ENCODE measurements at regions not wholly inside any gene's neighbourhood (a gene's known extent, or its start where the extent isn't known, plus 50 kb on each side); places are given as distances from the start of the nearest gene placed in this dataset.

GRCh38 chr15:96756146-96756545 is 425.6 kb downstream of the NR2F2 start:
- DNase-seq, result no peak

GRCh38 chr15:96756656-96757055 is 426.2 kb downstream of the NR2F2 start:
- DNase-seq, result no peak

DNA sequence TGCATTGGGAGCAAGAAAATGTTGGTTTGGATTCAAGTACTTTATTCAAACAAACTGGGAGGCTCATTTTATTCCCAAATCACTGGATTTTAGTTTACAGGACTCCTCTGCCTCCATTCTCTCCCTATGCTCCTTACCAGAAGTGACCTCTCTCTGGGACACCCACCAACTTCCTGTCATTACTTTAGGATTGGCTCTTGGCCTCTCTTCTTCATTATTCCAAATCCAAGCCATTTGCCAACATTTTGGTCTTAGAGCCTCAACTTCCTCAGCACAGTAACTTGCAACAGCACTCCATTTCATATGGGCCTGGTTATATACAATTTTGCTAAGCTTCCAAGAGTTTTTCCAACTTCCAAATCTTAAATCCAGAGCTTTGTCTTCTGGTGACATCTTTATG is 432.1 kb downstream of the NR2F2 start:
- no peak for DNase-seq

- no peak for DNase-seq
These were observed 434.0 kb downstream of the NR2F2 start for GRCh38 chr15:96764501-96764900.

DNA sequence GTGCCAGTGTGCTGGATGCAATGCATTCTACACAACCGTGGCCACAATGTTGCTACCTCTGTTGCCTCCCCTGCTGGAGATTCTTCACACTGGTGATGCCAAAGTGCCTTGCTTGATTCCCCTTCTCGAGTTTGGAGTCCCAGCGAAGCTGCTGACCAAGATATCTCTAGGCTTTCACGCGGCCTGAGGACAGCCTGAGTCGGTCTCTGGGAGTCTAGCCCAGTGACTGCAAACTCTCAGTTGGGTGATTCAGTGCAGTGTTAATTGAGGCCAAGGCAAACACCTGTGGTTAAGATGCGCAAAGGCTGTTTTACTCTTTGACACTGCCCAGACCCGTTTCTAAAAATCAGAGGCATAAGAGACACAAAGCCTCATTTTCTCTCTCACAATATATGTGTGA is 434.4 kb downstream of the NR2F2 start:
- no peak for DNase-seq

GRCh38 chr15:96766366-96766765 is 435.9 kb downstream of the NR2F2 start:
- no peak for DNase-seq

GRCh38 chr15:96767703-96768434 is 437.4 kb downstream of the NR2F2 start:
- DNase-seq, result no peak

DNA sequence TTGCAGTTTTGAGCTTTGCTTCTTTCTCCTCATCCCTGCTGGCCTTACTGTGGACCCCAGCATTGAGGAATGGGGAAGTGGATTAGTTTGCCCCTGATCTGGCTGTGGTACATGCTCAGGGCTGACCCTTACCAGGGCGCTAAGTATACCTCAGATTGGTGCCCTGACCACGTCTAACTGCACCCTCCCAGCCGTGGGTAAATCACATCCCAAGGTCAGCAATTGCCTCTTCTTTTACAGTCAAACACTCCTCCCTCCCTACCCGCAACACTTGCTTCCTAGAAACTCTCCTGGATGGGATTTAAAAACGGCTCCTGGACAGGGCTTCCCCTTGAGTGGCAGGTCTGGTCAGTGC is 437.9 kb downstream of the NR2F2 start:
- no peak for DNase-seq

GRCh38 chr15:96771035-96771434 is 440.5 kb downstream of the NR2F2 start:
- no peak for DNase-seq

- DNase-seq, result no peak
These were observed 443.7 kb downstream of the NR2F2 start for GRCh38 chr15:96774216-96774615.

DNA sequence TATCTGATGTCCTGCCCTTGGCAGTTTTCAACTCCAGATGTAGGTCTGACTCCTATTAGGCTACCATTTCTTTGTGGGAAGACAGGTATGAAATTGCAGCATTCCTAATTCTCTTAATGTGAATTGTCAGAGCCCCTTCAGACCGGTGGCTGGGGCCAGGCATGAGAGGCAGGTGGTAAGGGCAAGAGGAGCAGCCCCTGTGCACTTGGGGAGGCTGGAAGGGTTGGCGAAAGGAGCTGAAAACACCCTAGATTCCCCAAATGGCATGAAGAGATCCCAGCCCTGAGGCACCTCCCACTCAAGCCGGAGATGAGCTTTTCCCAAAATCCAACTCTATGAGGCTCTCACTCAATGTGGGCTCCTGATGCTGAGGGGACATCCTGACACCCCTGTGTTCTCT is 453.2 kb downstream of the NR2F2 start:
- DNase-seq, result no peak

DNA sequence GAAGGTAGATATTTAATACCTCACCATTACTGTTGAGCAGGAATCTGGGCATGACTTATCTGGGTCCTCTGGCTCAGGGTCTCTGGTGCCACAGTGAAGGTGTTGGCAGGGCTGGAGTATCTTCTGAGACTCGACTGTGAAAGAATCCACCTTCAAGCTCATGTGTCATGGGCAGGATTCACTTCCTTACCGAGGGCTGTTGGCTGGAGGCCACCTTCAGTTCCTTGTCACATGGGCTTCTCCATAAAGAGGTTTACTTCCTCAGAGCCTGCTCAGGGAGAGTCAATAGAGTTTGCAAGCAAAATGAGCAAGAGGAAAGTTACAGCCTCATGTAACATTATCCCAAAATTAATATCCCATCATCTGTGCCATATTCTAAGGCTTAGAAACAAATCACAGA is 459.5 kb downstream of the NR2F2 start:
- DNase-seq, result no peak

- DNase-seq, result no peak
These were observed 461.7 kb downstream of the NR2F2 start for GRCh38 chr15:96792216-96792615.

GRCh38 chr15:96796841-96797240 is 466.3 kb downstream of the NR2F2 start:
- DNase-seq, result no peak

DNA sequence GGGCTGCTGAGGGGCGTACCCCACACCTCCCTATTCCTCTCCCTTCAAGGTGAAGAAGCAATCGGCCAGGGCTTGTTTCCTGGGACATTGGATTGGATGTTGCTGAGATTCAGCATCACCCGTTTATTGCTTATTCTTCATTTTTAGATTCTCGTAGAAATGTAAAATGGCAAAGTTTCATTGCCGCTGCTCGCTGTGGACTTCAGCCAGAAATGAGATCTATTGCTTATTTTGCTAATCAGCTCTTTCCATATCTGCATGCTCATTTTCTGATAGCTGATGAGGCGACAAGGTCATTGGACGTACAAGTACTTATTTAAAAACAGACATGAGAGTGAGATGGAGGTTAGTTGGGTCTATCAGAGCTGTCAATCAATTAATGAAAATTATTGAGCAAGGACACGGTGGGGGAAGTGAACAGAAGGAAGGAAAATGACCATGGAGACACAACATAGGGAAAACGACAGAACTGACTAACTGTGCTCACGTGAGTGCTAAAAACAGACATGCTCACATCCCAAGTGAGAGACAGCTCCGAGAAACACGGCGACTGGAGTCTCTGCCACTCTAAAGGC is 471.2 kb downstream of the NR2F2 start:
- DNase-seq, result no peak

GRCh38 chr15:96802611-96803255 is 472.2 kb downstream of the NR2F2 start:
- no peak for DNase-seq

- no peak for DNase-seq
These were observed 474.3 kb downstream of the NR2F2 start for GRCh38 chr15:96804754-96805153.

DNA sequence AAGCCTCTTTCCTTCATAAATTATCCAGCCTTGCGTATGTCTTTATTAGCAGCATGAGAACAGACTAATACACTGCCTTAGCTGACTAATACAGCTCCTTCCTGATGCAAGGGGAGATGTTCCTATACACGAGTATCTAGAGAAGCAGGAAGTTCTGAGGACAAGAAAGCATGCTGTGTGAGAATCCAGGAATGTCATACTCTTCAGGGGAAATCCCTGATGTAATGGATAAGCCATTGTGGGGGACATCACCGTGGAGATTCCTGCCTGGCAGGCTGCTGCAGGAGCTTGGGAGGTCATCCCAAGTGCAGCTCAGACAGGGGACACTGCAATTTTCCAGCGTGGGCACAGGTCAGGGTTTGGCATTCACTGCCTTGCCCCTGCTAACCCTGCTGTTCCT is 476.9 kb downstream of the NR2F2 start:
- DNase-seq, result no peak

DNA sequence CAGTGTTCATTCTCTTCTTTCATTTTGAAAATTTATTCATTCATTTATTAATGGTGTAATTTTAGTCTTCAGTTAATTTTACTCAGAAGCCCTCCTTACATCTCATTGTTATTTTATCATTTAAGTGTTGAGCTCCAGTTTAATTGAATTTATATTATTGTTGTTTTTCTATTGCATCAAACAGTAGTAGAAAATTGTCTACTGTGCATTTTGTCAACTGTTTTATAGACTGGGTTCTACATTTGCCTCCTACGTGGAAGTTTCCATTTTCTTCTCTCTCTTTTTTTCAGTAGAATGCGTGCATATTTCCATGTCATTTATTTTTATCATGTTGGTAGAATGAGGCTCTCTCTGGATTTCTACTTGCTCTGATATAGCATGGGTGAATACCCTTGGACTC is 487.4 kb downstream of the NR2F2 start:
- DNase-seq, result no peak

DNA sequence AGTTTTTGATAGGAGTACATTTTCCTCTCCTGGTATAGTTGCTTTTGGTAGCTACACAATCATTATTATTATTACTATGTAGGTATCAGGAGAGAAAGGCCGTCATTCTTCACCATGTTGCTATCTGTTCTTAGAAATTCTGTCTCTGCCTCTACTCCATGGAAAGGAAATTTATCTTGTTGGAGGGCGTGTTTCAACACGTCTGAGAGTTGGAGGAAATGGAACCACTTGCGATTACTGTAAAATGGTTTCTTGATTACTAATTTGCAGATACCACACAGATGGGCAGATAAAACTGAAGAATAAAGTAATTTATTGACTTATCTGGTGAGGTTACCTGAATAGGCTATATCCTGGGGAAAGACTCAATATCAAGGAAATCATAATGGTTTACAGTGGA is 488.4 kb downstream of the NR2F2 start:
- no peak for DNase-seq

DNA sequence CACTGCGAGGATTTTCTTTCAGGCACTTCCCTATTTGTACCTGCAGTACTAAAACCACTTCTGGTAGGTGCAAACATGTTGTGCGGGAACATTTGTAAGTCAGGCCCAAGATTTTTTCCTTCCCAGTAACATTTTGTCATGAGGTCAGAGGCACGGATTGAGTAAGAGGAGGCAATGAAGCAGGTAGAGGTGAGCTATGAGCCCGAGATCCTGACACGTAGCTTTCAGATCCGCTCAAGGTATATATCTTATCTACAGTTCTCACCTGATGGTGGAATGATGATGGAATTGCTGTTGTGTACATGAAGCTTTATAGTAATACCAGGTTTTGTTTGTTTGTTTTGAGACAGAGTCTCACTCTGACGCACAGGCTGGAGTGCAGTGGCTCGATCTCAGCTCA is 497.5 kb downstream of the NR2F2 start:
- DNase-seq, result no peak

DNA sequence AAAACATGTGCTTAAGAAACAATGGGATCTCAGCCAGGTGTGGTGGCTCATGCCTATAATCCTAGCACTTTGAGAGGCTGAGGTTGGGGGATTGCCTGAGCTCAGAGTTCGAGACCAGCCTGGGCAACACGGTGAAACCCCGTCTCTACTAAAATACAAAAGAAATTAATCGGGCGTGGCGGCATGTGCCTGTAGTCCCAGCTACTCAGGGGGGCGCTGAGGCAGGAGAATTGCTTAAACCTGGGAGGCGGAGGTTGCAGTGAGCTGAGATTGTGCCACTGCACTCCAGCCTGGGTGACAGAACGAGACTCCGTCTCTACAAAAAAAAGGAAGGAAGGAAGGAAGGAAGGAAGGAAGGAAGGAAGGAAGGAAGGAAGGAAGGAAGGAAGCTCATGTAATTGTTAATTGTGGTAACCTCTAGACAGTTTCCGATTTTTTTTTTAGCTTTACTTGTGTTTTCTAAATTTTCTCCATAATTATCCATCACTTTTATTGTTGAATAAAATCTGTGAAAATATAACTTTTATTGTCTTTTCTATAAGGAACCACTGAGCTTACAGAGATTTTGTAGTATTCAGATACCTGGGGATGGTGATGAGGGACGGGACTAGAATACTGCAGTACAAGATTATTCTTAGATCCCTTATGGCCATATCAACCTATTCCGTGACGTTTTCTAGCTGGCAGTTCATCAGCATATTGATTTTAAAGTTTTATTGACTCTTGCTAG is 506.9 kb downstream of the NR2F2 start:
- DNase-seq, result no peak

DNA sequence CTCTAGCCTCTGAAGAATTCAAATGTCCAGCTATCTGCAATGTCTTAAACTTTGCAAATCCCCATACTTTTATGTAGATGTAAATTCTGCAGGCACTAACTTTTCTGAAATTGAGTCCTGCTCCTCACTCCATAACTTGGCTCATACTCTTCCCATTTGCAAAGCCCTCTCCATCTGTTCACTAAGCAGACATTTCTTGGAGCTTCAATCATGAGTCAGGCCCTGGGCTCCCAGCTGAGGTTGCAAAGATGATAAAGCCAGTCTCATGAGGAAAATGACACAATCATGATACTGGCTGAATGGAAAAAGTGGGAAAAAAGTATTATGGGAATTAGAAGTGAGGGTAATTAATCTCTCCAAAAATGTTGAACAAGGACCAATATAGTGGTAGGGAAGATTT is 507.6 kb downstream of the NR2F2 start:
- DNase-seq, result no peak

All from COR-L47 (cell line).